ENCODE measurements at regions not wholly inside any gene's neighbourhood (a gene's known extent, or its start where the extent isn't known, plus 50 kb on each side); places are given as distances from the start of the nearest gene placed in this dataset.
A peak's percentile ranks its signal among the peaks of the same experiment; 100 is the strongest.

DNA sequence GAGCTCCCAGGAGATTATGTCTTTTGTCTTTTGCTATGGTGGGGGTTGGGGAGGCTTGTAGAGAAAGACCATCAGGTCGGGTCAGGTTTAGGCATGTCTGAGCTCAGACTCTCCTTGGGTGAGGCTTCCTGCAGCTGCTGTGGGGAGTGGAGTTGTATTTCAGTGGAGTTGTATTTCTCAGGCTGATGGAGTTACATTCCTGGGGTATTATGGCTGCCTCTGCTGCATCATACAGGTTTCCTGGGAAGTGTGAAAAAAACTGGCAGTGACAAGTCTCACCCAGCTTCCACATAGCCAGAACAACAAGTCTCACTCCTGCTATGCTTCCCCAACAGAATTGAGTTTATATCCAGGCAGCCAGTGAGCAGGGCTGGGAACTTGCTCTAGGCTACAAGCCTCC lies 119.3 kb downstream of the VSIG4 start:
- Histone ChIP-seq H3K36me3 (ENCODE audit: control insufficient read depth, insufficient read depth, low read length) (no peaks in the 10 kb centered on the region), H3K9ac (ENCODE audit: extremely low read depth, low read length, poor library complexity, severe bottlenecking) (no peak overlapping the region), H3K27me3 (ENCODE audit: control insufficient read depth, insufficient read depth, low read length, poor library complexity, severe bottlenecking) (no peaks in the 10 kb centered on the region), H3K4me3 (ENCODE audit: low read length) (no peak overlapping the region), H3K9me3 (ENCODE audit: control insufficient read depth, low read length) (no peaks in the 10 kb centered on the region), H3K4me1 (ENCODE audit: control insufficient read depth, insufficient read depth, low read length) (no peaks in the 10 kb centered on the region), H3K27ac (ENCODE audit: low read depth, low read length) (no peak overlapping the region)
- Mint-ChIP-seq H3K36me3 (ENCODE audit: low read depth) (no peaks in the 10 kb centered on the region), H3K27ac (peak overlapping the region; percentile 10), H3K27me3 (ENCODE audit: insufficient read depth) (no peaks in the 10 kb centered on the region), H3K9me3 (peaks cover 78% of the 10 kb centered on the region), H3K4me3 (no peak overlapping the region), H3K4me1 (peaks cover 13% of the 10 kb centered on the region)
- 13% methylated on average over 1 of the region's 1 CpG; no CpG with 5 or more reads in 1 of the 2 experiments for WGBS, 2 experiments (ENCODE audit: insufficient coverage in 1 of 2, insufficient read length in 1 of 2)
- TF ChIP-seq, protein P1, sequence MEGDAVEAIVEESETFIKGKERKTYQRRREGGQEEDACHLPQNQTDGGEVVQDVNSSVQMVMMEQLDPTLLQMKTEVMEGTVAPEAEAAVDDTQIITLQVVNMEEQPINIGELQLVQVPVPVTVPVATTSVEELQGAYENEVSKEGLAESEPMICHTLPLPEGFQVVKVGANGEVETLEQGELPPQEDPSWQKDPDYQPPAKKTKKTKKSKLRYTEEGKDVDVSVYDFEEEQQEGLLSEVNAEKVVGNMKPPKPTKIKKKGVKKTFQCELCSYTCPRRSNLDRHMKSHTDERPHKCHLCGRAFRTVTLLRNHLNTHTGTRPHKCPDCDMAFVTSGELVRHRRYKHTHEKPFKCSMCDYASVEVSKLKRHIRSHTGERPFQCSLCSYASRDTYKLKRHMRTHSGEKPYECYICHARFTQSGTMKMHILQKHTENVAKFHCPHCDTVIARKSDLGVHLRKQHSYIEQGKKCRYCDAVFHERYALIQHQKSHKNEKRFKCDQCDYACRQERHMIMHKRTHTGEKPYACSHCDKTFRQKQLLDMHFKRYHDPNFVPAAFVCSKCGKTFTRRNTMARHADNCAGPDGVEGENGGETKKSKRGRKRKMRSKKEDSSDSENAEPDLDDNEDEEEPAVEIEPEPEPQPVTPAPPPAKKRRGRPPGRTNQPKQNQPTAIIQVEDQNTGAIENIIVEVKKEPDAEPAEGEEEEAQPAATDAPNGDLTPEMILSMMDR (conservative IDR thresholded peaks at IDR 0.05) = no peak
- peak; percentile 56 for DNase-seq

DNA sequence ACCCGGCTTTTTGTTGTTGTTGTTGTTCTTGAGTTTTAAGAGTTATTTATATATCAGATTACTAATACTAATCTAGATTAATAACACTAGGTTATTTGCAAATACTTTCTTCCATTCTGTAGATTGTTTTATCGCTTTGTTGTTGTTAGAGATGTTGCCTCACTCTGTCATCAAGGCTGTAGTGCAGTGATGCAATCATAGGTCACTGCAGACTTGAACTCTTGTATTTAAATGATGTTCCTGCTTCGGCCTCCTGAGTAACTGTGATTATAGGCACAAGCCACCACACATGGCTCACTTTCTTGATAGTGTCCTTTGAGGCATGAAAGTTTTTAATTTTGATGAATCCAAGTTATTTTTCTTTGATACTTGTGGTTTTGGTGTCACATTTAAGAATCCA lies 129.0 kb downstream of the VSIG4 start:
- Mint-ChIP-seq H3K27ac (no peak overlapping the region), H3K36me3 (ENCODE audit: low read depth) (no peaks in the 10 kb centered on the region), H3K4me3 (no peak overlapping the region), H3K4me1 (no peaks in the 10 kb centered on the region), H3K27me3 (ENCODE audit: insufficient read depth) (no peaks in the 10 kb centered on the region), H3K9me3 (peaks cover 33% of the 10 kb centered on the region)
- 92% methylated on average over 1 of the region's 3 CpGs; no CpG with 5 or more reads in 1 of the 2 experiments for WGBS, 2 experiments (ENCODE audit: insufficient coverage in 1 of 2, insufficient read length in 1 of 2)
- H3K9ac ChIP-seq (ENCODE audit: extremely low read depth, low read length, poor library complexity, severe bottlenecking) = no peak overlapping the region
- no peak overlapping the region for H3K27ac ChIP-seq (ENCODE audit: low read depth, low read length)
- DNase-seq = no peak
- no peaks in the 10 kb centered on the region for H3K4me1 ChIP-seq (ENCODE audit: control insufficient read depth, insufficient read depth, low read length)
- TF ChIP-seq, protein P1 (conservative IDR thresholded peaks at IDR 0.05) = no peak
- no peak overlapping the region for H3K4me3 ChIP-seq (ENCODE audit: low read length)
- no peaks in the 10 kb centered on the region for H3K27me3 ChIP-seq (ENCODE audit: control insufficient read depth, insufficient read depth, low read length, poor library complexity, severe bottlenecking)
- H3K9me3 ChIP-seq (ENCODE audit: control insufficient read depth, low read length) = no peaks in the 10 kb centered on the region
- no peaks in the 10 kb centered on the region for H3K36me3 ChIP-seq (ENCODE audit: control insufficient read depth, insufficient read depth, low read length)

DNA sequence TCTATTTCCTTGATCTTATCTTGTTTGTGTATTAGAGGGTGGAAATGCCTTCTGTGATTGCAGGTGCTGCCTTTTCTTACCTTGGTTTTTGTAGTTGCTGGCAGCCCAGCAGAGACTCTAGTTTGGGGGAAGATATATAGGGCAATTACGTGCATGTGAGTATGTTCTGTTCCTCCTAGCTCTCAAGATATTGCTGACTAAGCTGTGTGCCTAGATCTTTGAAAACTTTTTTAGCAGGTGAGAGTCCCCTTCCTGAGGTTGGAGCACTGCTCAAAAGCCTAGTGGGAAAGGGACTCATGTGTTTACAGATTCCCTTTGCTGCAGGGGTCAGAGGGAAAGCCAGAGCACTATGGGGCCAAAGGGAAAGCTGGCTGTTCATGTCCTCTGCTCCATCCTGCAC lies 136.1 kb downstream of the VSIG4 start:
- Histone ChIP-seq H3K4me1 (ENCODE audit: control insufficient read depth, insufficient read depth, low read length) (no peaks in the 10 kb centered on the region), H3K27me3 (ENCODE audit: control insufficient read depth, insufficient read depth, low read length, poor library complexity, severe bottlenecking) (no peaks in the 10 kb centered on the region), H3K9me3 (ENCODE audit: control insufficient read depth, low read length) (no peaks in the 10 kb centered on the region), H3K27ac (ENCODE audit: low read depth, low read length) (no peak overlapping the region), H3K9ac (ENCODE audit: extremely low read depth, low read length, poor library complexity, severe bottlenecking) (no peak overlapping the region), H3K4me3 (ENCODE audit: low read length) (no peak overlapping the region), H3K36me3 (ENCODE audit: control insufficient read depth, insufficient read depth, low read length) (no peaks in the 10 kb centered on the region)
- DNase-seq = no peak
- TF ChIP-seq, protein P1 (conservative IDR thresholded peaks at IDR 0.05) = no peak
- H3K9me3 Mint-ChIP-seq = peaks cover 43% of the 10 kb centered on the region
- no peak overlapping the region for H3K4me3 Mint-ChIP-seq
- no peaks in the 10 kb centered on the region for H3K36me3 Mint-ChIP-seq (ENCODE audit: low read depth)
- WGBS, 2 experiments (ENCODE audit: insufficient coverage in 1 of 2, insufficient read length in 1 of 2) = 54% methylated on average over 1 of the region's 1 CpG; no CpG with 5 or more reads in 1 of the 2 experiments
- H3K4me1 Mint-ChIP-seq = no peaks in the 10 kb centered on the region
- H3K27ac Mint-ChIP-seq = no peak overlapping the region
- no peaks in the 10 kb centered on the region for H3K27me3 Mint-ChIP-seq (ENCODE audit: insufficient read depth)

All from endodermal cell (in vitro differentiated cells).